Right cardiac atrium (tissue), 5 donors: ENCODE measurements at regions not wholly inside any gene's neighbourhood (a gene's known extent, or its start where the extent isn't known, plus 50 kb on each side); places are given as distances from the start of the nearest gene placed in this dataset.

ENCODE experiments used
- ATAC-seq, 2 donors: fragments of 200-7000 bp; cut with Tn5 transposase; one replicate each; pipeline versions ENCODE4 v1.8.0 to v1.9.1; 2020; ENCODE audit warnings: moderate library complexity in 2 of 2, mild to moderate bottlenecking in 1 of 2
- DNase-seq, 3 donors: peaks; one replicate each; pipeline ENCODE4 v3.0.0-alpha.2; 2020
- H3K27ac ChIP-seq: one replicate; pipeline ENCODE4 v1.5.1; 2013; ENCODE audit warnings: mild to moderate bottlenecking, low read length, control low read depth, moderate library complexity
- H3K27me3 ChIP-seq: one replicate; pipeline ENCODE4 v1.6.1; 2013; ENCODE audit not compliant: control insufficient read depth, insufficient read depth
- H3K4me1 ChIP-seq: one replicate; pipeline ENCODE4 v1.6.1; 2013; ENCODE audit warnings: low read length; ENCODE audit not compliant: control insufficient read depth, insufficient read depth
- H3K4me3 ChIP-seq: one replicate; pipeline ENCODE4 v1.5.1; 2013; ENCODE audit warnings: low read length, control low read depth
- H3K9me3 ChIP-seq: one replicate; pipeline ENCODE4 v1.6.1; 2013; ENCODE audit warnings: low read length; ENCODE audit not compliant: control insufficient read depth
- WGBS: extraction: QIAGEN DNeasy Blood & Tissue Kit; methylation state at CpG from one replicate; pipeline ENCODE4 v1.1.7; 2013; 5-methylcytosine and 5-hydroxymethylcytosine counted together
- intact Hi-C, 4 donors: fragments of 100-400 bp; cut with DNase I; formaldehyde crosslinking; loops; one replicate each; pipeline versions ENCODE4 v1.11.0 to v1.14.0; 2022 to 2023
- donor health status: healthy with polysubstance abuse.
- donor health status: DM: no; HTN: yes; CAD: no.
- donor health status: DM: no; HTN: no; CAD: no.
- donor health status: DM: no; HTN: yes; CAD: no; lungs with severe emphysema.
- donor health status: DM: yes; HTN: yes; CAD: no.

GRCh38 chr6:68575765-68576439 is 59.2 kb upstream of the ADGRB3 start:
- Histone ChIP-seq H3K4me1 (no peaks in the 10 kb centered on the region), H3K4me3 (no peak overlapping the region), H3K27me3 (no peaks in the 10 kb centered on the region), H3K27ac (no peak overlapping the region), H3K9me3 (no peaks in the 10 kb centered on the region)
- peak in 1 of 3 donors; percentile 44 for DNase-seq
- 10% methylated on average over 14 of the region's 14 CpGs for WGBS
- ATAC-seq: peak; percentile 33 to 52
- intact Hi-C loops: no loop called here

DNA sequence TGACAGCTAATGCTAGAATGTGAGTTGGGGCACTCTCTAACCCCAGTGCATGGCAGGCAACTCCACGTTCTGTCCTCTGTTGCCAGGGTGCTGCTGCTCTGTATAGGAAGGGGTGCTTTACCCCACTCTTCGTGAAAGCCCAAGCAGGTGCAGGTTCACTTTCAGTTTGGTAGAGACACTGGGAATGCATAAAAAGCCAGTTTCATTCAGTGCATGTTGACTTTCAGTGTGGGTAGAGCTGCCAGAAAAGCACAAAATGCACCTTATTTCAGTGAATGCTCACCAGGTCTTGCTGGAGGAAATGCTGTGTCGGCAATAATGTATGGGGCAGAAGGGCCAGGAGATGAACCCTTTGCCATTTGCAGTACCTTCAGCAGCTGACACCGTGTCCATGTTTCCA is 62.1 kb upstream of the ADGRB3 start:
- DNase-seq: no peak
- intact Hi-C loops: no loop called here
- Histone ChIP-seq H3K4me3 (no peak overlapping the region), H3K9me3 (no peaks in the 10 kb centered on the region), H3K27me3 (no peaks in the 10 kb centered on the region), H3K4me1 (no peaks in the 10 kb centered on the region), H3K27ac (no peak overlapping the region)
- WGBS: 74% methylated on average over 4 of the region's 4 CpGs
- ATAC-seq: no peak

- Histone ChIP-seq H3K27me3 (no peaks in the 10 kb centered on the region), H3K9me3 (no peaks in the 10 kb centered on the region), H3K4me1 (no peaks in the 10 kb centered on the region), H3K27ac (no peak overlapping the region), H3K4me3 (no peak overlapping the region)
- ATAC-seq (no peak), DNase-seq (no peak)
- intact Hi-C loops: no loop called here
- WGBS: 62% methylated on average over 2 of the region's 2 CpGs
Observed at GRCh38 chr6:68572525-68572924, 62.6 kb upstream of the ADGRB3 start.

- intact Hi-C loops: no loop called here
- whole genome bisulfite sequencing: 58% methylated on average over 5 of the region's 5 CpGs
- H3K4me1 ChIP-seq: no peaks in the 10 kb centered on the region
- H3K4me3 ChIP-seq: no peak overlapping the region
- DNase-seq (no peak), ATAC-seq (no peak)
- no peaks in the 10 kb centered on the region for H3K27me3 ChIP-seq
- H3K9me3 ChIP-seq: no peaks in the 10 kb centered on the region
- H3K27ac ChIP-seq: no peak overlapping the region
Observed at GRCh38 chr6:68559716-68560115, 75.4 kb upstream of the ADGRB3 start.

GRCh38 chr6:68559070-68559469 is 76.0 kb upstream of the ADGRB3 start:
- intact Hi-C loops: no loop called here
- DNase-seq (no peak), ATAC-seq (no peak)
- H3K9me3 ChIP-seq: no peaks in the 10 kb centered on the region
- no peaks in the 10 kb centered on the region for H3K27me3 ChIP-seq
- H3K27ac ChIP-seq: no peak overlapping the region
- H3K4me1 ChIP-seq: no peaks in the 10 kb centered on the region
- 4% methylated on average over 1 of the region's 1 CpG for WGBS
- no peak overlapping the region for H3K4me3 ChIP-seq

- no peak overlapping the region for H3K27ac ChIP-seq
- intact Hi-C loops: no loop called here
- ATAC-seq (no peak), DNase-seq (no peak)
- H3K9me3 ChIP-seq: no peaks in the 10 kb centered on the region
- no peaks in the 10 kb centered on the region for H3K4me1 ChIP-seq
- no peaks in the 10 kb centered on the region for H3K27me3 ChIP-seq
- 61% methylated on average over 1 of the region's 1 CpG for WGBS
- H3K4me3 ChIP-seq: no peak overlapping the region
Observed at GRCh38 chr6:68546620-68547019, 88.5 kb upstream of the ADGRB3 start.

DNA sequence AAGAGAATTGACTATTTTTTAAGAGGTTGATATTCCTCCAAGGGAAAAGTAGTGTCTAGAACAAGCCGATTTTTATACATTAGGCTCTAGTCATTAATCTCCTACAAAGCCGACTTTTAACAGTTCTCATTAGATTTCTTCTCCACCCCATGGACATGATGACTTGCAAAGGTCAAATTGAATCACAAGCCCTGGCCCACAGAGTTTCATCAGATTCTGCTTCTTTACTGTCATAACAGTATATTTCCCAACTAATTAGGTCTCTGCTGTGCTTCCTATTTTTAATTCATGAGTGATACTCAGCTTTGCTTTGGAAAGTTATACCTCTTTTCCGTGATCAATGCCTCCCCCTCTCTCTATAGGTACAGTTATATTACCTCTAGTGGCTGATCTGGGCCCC is 90.6 kb upstream of the ADGRB3 start:
- no peak overlapping the region for H3K27ac ChIP-seq
- ATAC-seq (no peak), DNase-seq (no peak)
- intact Hi-C loops: no loop called here
- H3K9me3 ChIP-seq: no peaks in the 10 kb centered on the region
- WGBS: 59% methylated on average over 3 of the region's 3 CpGs
- no peaks in the 10 kb centered on the region for H3K27me3 ChIP-seq
- no peak overlapping the region for H3K4me3 ChIP-seq
- no peaks in the 10 kb centered on the region for H3K4me1 ChIP-seq

- DNase-seq: peak in 2 of 3 donors; percentile 34 to 38
- no peak overlapping the region for H3K27ac ChIP-seq
- intact Hi-C loops: no loop called here
- no peaks in the 10 kb centered on the region for H3K27me3 ChIP-seq
- 90% methylated on average over 21 of the region's 21 CpGs for WGBS
- no peak for ATAC-seq
- no peaks in the 10 kb centered on the region for H3K4me1 ChIP-seq
- no peaks in the 10 kb centered on the region for H3K9me3 ChIP-seq
- no peak overlapping the region for H3K4me3 ChIP-seq
Observed at GRCh38 chr6:68533339-68533795, 101.7 kb upstream of the ADGRB3 start.

GRCh38 chr6:68527691-68528090 is 107.4 kb upstream of the ADGRB3 start:
- ATAC-seq (no peak), DNase-seq (no peak)
- Histone ChIP-seq H3K27me3 (no peaks in the 10 kb centered on the region), H3K4me3 (no peak overlapping the region), H3K9me3 (no peaks in the 10 kb centered on the region), H3K4me1 (no peaks in the 10 kb centered on the region), H3K27ac (no peak overlapping the region)
- intact Hi-C loops: no loop called here
- 80% methylated on average over 4 of the region's 4 CpGs for WGBS

DNA sequence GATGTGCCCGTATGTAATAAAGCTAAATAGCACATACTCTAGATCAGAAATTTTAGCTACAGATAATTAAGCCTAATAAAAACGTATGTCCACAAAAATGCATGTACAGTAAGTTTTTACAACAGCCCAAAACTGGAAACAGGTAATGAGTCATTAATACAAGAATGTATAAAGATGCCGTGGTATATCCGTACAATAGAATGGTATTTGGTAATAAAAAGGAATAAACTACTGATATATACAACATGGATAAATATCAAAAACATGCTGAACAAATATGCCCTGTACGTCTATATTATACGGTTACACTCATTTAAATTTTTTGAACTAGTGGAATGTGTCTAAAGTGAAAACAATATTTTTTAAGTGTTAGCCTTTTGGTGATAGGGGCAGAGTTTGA is 128.2 kb upstream of the ADGRB3 start:
- Histone ChIP-seq H3K27me3 (no peaks in the 10 kb centered on the region), H3K27ac (no peak overlapping the region), H3K4me1 (no peaks in the 10 kb centered on the region), H3K4me3 (no peak overlapping the region), H3K9me3 (no peaks in the 10 kb centered on the region)
- ATAC-seq (no peak), DNase-seq (no peak)
- intact Hi-C loops: no loop called here
- 81% methylated on average over 6 of the region's 6 CpGs for WGBS

- no peak overlapping the region for H3K27ac ChIP-seq
- no peak for ATAC-seq
- intact Hi-C loops: no loop called here
- H3K4me1 ChIP-seq: no peaks in the 10 kb centered on the region
- H3K27me3 ChIP-seq: no peaks in the 10 kb centered on the region
- no peak for DNase-seq
- H3K4me3 ChIP-seq: no peak overlapping the region
- WGBS: 86% methylated on average over 1 of the region's 1 CpG
- no peaks in the 10 kb centered on the region for H3K9me3 ChIP-seq
Observed at GRCh38 chr6:68502946-68503345, 132.1 kb upstream of the ADGRB3 start.

DNA sequence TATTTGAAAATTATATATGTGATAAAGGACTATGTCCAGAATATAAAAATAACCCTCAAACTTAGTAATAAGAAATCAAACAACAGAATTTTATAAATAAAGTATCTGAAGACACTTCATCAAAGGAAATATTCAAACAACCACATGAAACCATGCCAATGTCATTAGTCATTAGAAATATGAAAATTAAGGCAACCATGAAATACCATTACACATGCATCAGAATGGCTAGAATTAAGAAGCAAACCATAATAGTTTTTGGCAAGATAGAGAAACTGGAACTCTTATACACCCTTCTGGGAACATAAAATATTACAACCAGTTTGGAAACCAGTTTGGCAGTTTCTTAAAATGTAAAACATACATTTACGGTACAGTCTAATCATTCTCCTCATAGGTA is 137.2 kb upstream of the ADGRB3 start:
- H3K9me3 ChIP-seq: no peaks in the 10 kb centered on the region
- no peak overlapping the region for H3K27ac ChIP-seq
- intact Hi-C loops: no loop called here
- 84% methylated on average over 1 of the region's 1 CpG for whole genome bisulfite sequencing
- no peaks in the 10 kb centered on the region for H3K4me1 ChIP-seq
- ATAC-seq (no peak), DNase-seq (no peak)
- H3K4me3 ChIP-seq: no peak overlapping the region
- H3K27me3 ChIP-seq: no peaks in the 10 kb centered on the region
